ENCODE measurements at regions not wholly inside any gene's neighbourhood (a gene's known extent, or its start where the extent isn't known, plus 50 kb on each side); places are given as distances from the start of the nearest gene placed in this dataset.
"Not testable (repeated sequence)": the region's sequence is repeated elsewhere in the genome, so short reads cannot be mapped to it uniquely, and the experiment has no call there.

- no peak for DNase-seq
These were observed 506.6 kb upstream of the POT1 start for GRCh38 chr7:125436220-125436619.

- DNase-seq: no peak
These were observed 501.7 kb upstream of the POT1 start for GRCh38 chr7:125431349-125431748.

GRCh38 chr7:125430013-125430412, 500.4 kb upstream of the POT1 start:
- no peak for DNase-seq

- DNase-seq: no peak
These were observed 498.1 kb upstream of the POT1 start for GRCh38 chr7:125427676-125428075.

GRCh38 chr7:125425506-125425905, 495.9 kb upstream of the POT1 start:
- no peak for DNase-seq

GRCh38 chr7:125424721-125425120, 495.1 kb upstream of the POT1 start:
- DNase-seq: no peak

GRCh38 chr7:125423458-125424155, 494.0 kb upstream of the POT1 start:
- DNase-seq: no peak

- not testable (repeated sequence) for DNase-seq
These were observed 491.8 kb upstream of the POT1 start for GRCh38 chr7:125421407-125421806.

- no peak for DNase-seq
These were observed 483.5 kb upstream of the POT1 start for GRCh38 chr7:125412890-125413665.

- DNase-seq: no peak
These were observed 480.3 kb upstream of the POT1 start for GRCh38 chr7:125409921-125410320.

GRCh38 chr7:125406111-125406510, 476.5 kb upstream of the POT1 start:
- no peak for DNase-seq

GRCh38 chr7:125399408-125399807, 469.8 kb upstream of the POT1 start:
- no peak for DNase-seq

GRCh38 chr7:125396466-125397151, 467.0 kb upstream of the POT1 start:
- no peak for DNase-seq

GRCh38 chr7:125391921-125392320, 462.3 kb upstream of the POT1 start:
- DNase-seq: no peak

- no peak for DNase-seq
These were observed 461.4 kb upstream of the POT1 start for GRCh38 chr7:125390981-125391380.

- DNase-seq: no peak
These were observed 456.6 kb upstream of the POT1 start for GRCh38 chr7:125386211-125386610.

GRCh38 chr7:125383324-125383723, 453.7 kb upstream of the POT1 start:
- DNase-seq: no peak

- no peak for DNase-seq
These were observed 452.8 kb upstream of the POT1 start for GRCh38 chr7:125382401-125382800.

GRCh38 chr7:125375942-125376341, 446.3 kb upstream of the POT1 start:
- DNase-seq: no peak

GRCh38 chr7:125370502-125370901, 440.9 kb upstream of the POT1 start:
- DNase-seq: no peak

- DNase-seq: no peak
These were observed 434.2 kb upstream of the POT1 start for GRCh38 chr7:125363873-125364272.

GRCh38 chr7:125358551-125359167, 429.0 kb upstream of the POT1 start:
- no peak for DNase-seq

GRCh38 chr7:125357676-125358455, 428.2 kb upstream of the POT1 start:
- no peak for DNase-seq

Measured in 8988T (cell line).